PFSK-1 (cell line): ENCODE measurements at regions not wholly inside any gene's neighbourhood (a gene's known extent, or its start where the extent isn't known, plus 50 kb on each side); places are given as distances from the start of the nearest gene placed in this dataset.

Experiments used
- FOXP2 ChIP-seq: optimal IDR thresholded peaks from 2 replicates; pipeline ENCODE3; 2011; ENCODE audit warnings: borderline replicate concordance, control low read depth, inconsistent platforms; ENCODE audit not compliant: insufficient read depth; ENCODE audit errors: extremely low read length, extremely low read depth
- POLR2AphosphoS5 ChIP-seq: IDR thresholded peaks from 2 replicates; pipeline ENCODE4 v1.6.1; 2012; ENCODE audit warnings: low read depth, mild to moderate bottlenecking, control low read depth, low read length, moderate library complexity
- REST ChIP-seq, 2 experiments: IDR thresholded peaks; 2 replicates each; pipeline versions ENCODE4 v1.6.1 to v1.8.0; 2011 to 2012; ENCODE audit warnings: low read depth in 2 of 2, low read length in 2 of 2, control low read depth in 1 of 2, inconsistent platforms in 1 of 2, mild to moderate bottlenecking in 1 of 2, moderate library complexity in 1 of 2; ENCODE audit not compliant: insufficient read depth in 1 of 2
- SIN3A ChIP-seq: IDR thresholded peaks from 2 replicates; pipeline ENCODE4 v1.6.1; 2012; ENCODE audit warnings: mild to moderate bottlenecking, low read length, moderate library complexity, borderline replicate concordance; ENCODE audit not compliant: insufficient read depth
- TAF1 ChIP-seq: IDR thresholded peaks from 2 replicates; pipeline ENCODE4 v1.6.1; 2012; ENCODE audit warnings: low read length, control low read depth, borderline replicate concordance; ENCODE audit not compliant: insufficient read depth

GRCh38 chr13:63741029-63741813 lies 2325.6 kb upstream of the PCDH20 start:
- no peak for TF ChIP-seq FOXP2
- no peak for TF ChIP-seq REST (IDR thresholded peaks at IDR 0.05; ENCODE audit: insufficient read depth in 1 of 2, low read depth in 2 of 2, low read length in 2 of 2)
- no peak for TF ChIP-seq POLR2AphosphoS5
- TF ChIP-seq TAF1, result no peak
- no peak for TF ChIP-seq SIN3A

- TF ChIP-seq REST (IDR thresholded peaks at IDR 0.05; ENCODE audit: insufficient read depth in 1 of 2, low read depth in 2 of 2, low read length in 2 of 2) (no peak), SIN3A (no peak), POLR2AphosphoS5 (no peak), FOXP2 (no peak), TAF1 (no peak)
These were observed 2321.8 kb upstream of the PCDH20 start for GRCh38 chr13:63737418-63737817.

GRCh38 chr13:63731896-63732295 lies 2316.2 kb upstream of the PCDH20 start:
- TF ChIP-seq SIN3A (no peak), REST (IDR thresholded peaks at IDR 0.05; ENCODE audit: insufficient read depth in 1 of 2, low read depth in 2 of 2, low read length in 2 of 2) (no peak), POLR2AphosphoS5 (no peak), FOXP2 (no peak), TAF1 (no peak)

- TF ChIP-seq REST (IDR thresholded peaks at IDR 0.05; ENCODE audit: insufficient read depth in 1 of 2, low read depth in 2 of 2, low read length in 2 of 2) (no peak), POLR2AphosphoS5 (no peak), SIN3A (no peak), TAF1 (no peak), FOXP2 (no peak)
These were observed 2291.1 kb upstream of the PCDH20 start for GRCh38 chr13:63706751-63707150.

- no peak for TF ChIP-seq POLR2AphosphoS5
- no peak for TF ChIP-seq FOXP2
- no peak for TF ChIP-seq SIN3A
These were observed 2288.9 kb upstream of the PCDH20 start for GRCh38 chr13:63704521-63704920.
